Activated CD4-positive, alpha-beta T cell treated with anti-CD3 and anti-CD28 coated beads, Interleukin-2, amount 10 ng/mL, durations not matched to agents 24 days and 14 days (primary cell): ENCODE measurements at regions not wholly inside any gene's neighbourhood (a gene's known extent, or its start where the extent isn't known, plus 50 kb on each side); places are given as distances from the start of the nearest gene placed in this dataset.
"Not testable (repeated sequence)": the region's sequence is repeated elsewhere in the genome, so short reads cannot be mapped to it uniquely, and the experiment has no call there.

ENCODE experiments used
- DNase-seq: peaks from one replicate; pipeline ENCODE4 v3.0.0; 2022
- H3K27ac Mint-ChIP-seq: one replicate; pipeline ENCODE4 v1.8.0; 2022; ENCODE audit warnings: mild to moderate bottlenecking, mixed read lengths
- H3K27me3 Mint-ChIP-seq: one replicate; pipeline ENCODE4 v1.8.0; 2022; ENCODE audit warnings: mixed read lengths
- H3K36me3 Mint-ChIP-seq: one replicate; pipeline ENCODE4 v1.8.0; 2022; ENCODE audit warnings: low read depth, mild to moderate bottlenecking, mixed read lengths
- H3K4me1 Mint-ChIP-seq: one replicate; pipeline ENCODE4 v1.8.0; 2021; ENCODE audit warnings: mixed read lengths
- H3K4me3 Mint-ChIP-seq: one replicate; pipeline ENCODE4 v1.8.0; 2022; ENCODE audit warnings: mild to moderate bottlenecking, moderate library complexity, mixed read lengths
- H3K9me3 Mint-ChIP-seq: one replicate; pipeline ENCODE4 v1.8.0; 2021; ENCODE audit warnings: mixed read lengths
- intact Hi-C: fragments of 100-400 bp; cut with micrococcal nuclease; formaldehyde crosslinking; loops from one replicate; pipeline ENCODE4 v1.15.1; 2023

DNA sequence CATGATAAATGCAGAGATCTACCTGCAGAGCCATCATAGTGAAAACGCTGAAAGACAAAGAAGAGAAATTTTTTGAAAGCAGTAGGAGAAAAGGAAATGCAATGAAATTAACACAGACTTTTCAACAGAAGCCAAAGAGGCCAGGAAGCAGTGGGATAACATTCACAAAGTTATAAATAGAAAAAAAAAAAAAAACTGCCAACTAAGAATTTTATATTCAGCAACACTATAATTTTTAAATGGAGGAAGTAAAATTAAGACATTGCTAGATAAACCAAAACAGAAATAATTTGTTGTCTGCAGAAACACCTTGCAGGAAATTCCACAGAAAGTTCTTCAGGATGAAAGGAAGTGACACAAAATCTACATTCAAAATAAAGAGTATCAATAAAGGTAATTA is 591.5 kb upstream of the ID4 start:
- Mint-ChIP-seq H3K4me1 (no peaks in the 10 kb centered on the region), H3K27me3 (no peaks in the 10 kb centered on the region), H3K27ac (no peak overlapping the region), H3K9me3 (peaks cover 8% of the 10 kb centered on the region), H3K4me3 (no peak overlapping the region), H3K36me3 (no peaks in the 10 kb centered on the region)
- DNase-seq: no peak
- intact Hi-C loops: no loop called here

DNA sequence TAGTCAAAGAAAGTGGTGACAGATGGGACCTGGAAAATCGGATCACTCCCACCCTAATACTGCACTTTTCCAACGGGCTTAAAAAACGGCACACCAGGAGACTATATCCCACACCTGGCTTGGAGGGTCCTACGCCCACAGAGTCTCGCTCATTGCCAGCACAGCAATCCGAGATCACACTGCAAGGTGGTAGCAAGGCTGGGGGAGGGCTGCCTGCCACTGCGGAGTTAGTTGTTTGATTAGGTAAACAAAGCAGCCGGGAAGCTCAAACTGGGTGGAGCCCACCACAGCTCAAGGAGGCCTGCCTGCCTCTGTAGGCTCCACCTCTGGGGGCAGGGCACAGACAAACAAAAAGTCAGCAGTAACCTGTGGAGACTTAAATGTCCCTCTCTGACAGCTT is 590.0 kb upstream of the ID4 start:
- H3K9me3 Mint-ChIP-seq, H3K4me3 Mint-ChIP-seq, H3K36me3 Mint-ChIP-seq, DNase-seq, H3K27ac Mint-ChIP-seq, intact Hi-C loops, H3K4me1 Mint-ChIP-seq, H3K27me3 Mint-ChIP-seq: not testable (repeated sequence)

DNA sequence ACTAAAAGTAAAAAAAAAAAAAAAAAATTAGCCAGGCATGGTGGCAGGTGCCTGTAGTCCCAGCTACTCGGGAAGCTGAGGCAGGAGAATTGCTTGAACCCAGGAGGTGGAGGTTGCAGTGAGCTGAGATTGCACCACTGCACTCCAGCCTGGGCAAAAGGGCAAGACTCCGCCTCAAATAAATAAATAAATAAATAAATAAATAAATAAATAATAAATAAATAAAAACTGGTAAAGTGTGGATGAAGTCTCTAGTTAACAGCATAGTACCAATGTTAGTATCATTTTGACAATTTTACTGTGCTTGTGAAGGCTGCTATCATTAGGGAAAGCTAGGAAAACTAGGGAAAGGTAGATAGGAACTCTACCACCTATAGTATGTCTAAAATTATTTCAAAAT is 581.0 kb upstream of the ID4 start:
- H3K4me3 Mint-ChIP-seq, H3K27me3 Mint-ChIP-seq, DNase-seq, H3K27ac Mint-ChIP-seq, intact Hi-C loops, H3K9me3 Mint-ChIP-seq, H3K4me1 Mint-ChIP-seq, H3K36me3 Mint-ChIP-seq: not testable (repeated sequence)

DNA sequence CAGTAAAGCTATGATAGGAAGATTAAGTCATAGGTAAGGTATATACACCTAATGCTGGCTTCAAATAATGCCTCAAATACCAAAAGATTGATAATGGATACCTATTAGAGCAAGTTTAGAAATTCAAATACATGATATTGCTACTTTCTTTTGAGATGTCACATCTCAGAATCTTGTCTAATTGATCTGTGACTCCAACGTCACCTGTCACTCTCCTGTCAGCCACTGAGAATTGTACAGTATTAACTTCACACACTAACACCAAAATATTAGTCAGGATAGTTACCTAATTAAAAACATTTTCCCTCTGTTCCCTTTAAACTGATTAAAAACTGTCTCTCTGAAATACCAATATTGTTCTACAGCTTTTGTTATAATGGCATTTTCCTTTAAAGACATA is 575.5 kb upstream of the ID4 start:
- Mint-ChIP-seq H3K27me3 (no peaks in the 10 kb centered on the region), H3K27ac (no peak overlapping the region), H3K9me3 (peaks cover 3% of the 10 kb centered on the region), H3K4me1 (no peaks in the 10 kb centered on the region), H3K36me3 (no peaks in the 10 kb centered on the region), H3K4me3 (no peak overlapping the region)
- intact Hi-C loops: no loop called here
- DNase-seq: no peak

DNA sequence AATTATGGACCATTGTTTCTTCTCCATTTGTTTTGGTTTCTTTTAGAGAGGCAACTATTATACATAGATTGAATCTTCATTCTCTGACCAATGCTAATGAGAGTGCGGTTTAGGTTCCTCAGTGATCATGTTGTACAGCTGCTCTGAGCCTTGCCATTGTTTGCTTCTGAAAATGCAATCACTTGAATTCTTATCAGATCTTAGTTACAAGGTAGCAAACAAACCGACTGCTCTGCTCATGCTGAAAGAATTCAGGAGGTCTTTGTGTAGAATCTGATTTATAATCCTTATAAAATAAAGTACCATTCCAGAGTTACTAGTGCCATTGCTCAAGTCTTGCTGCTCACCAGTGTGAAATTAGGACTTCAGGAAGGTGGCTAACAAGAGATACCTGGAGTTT is 569.1 kb upstream of the ID4 start:
- H3K9me3 Mint-ChIP-seq: peaks cover 9% of the 10 kb centered on the region
- no peak overlapping the region for H3K27ac Mint-ChIP-seq
- no peaks in the 10 kb centered on the region for H3K27me3 Mint-ChIP-seq
- H3K36me3 Mint-ChIP-seq: no peaks in the 10 kb centered on the region
- intact Hi-C loops: no loop called here
- H3K4me1 Mint-ChIP-seq: no peaks in the 10 kb centered on the region
- DNase-seq: no peak
- no peak overlapping the region for H3K4me3 Mint-ChIP-seq

DNA sequence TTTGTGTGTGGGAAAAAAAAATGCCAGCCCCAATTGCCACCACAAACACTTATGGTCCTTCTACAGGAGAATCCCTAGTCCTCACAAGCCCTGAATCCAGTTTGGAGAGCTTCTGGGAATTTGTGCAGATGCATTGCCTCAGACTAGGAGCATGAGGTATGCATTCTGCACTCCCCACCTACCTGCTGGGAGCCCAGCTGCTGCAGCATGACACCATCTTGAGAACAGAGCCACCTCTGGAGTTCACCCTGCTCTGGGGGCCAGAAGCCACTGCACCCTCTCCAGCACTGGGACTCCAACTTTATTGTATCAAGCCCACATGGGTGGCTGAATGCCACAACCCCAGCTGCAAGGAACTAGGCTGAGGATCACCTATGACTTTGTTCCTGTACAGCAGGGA is 568.5 kb upstream of the ID4 start:
- Mint-ChIP-seq H3K4me1 (no peaks in the 10 kb centered on the region), H3K4me3 (no peak overlapping the region), H3K27ac (no peak overlapping the region), H3K27me3 (no peaks in the 10 kb centered on the region), H3K36me3 (no peaks in the 10 kb centered on the region), H3K9me3 (peaks cover 9% of the 10 kb centered on the region)
- intact Hi-C loops: no loop called here
- DNase-seq: no peak

DNA sequence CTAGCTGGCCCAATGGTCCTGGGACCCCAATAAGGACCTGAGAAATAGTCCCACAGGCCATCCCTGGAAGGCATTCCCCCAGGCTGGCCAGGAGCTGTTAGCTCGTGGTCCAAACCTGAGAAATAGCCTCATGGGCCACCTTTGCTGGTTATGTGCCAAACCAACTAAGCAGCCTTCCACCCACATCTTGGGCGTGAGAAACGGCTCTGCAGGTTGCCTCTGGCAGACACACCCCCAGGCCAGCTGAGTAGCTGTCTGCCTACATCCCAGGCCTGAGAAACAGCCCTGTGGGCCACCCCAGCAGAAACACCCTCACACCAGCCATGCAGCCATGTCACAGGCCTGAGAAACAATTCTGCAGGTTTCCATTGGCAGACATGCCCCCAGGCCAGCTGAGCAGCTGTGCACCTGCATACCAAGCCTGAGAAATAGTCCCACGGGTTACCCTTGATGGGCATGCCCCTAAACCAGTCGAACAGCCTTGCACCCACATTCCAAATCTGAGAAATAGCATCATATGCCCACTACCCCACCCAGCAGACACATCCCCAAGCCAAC is 567.8 kb upstream of the ID4 start:
- H3K9me3 Mint-ChIP-seq: peaks cover 9% of the 10 kb centered on the region
- no peaks in the 10 kb centered on the region for H3K27me3 Mint-ChIP-seq
- H3K27ac Mint-ChIP-seq: no peak overlapping the region
- no peaks in the 10 kb centered on the region for H3K36me3 Mint-ChIP-seq
- H3K4me3 Mint-ChIP-seq: no peak overlapping the region
- H3K4me1 Mint-ChIP-seq: no peaks in the 10 kb centered on the region
- intact Hi-C loops: no loop called here
- no peak for DNase-seq

DNA sequence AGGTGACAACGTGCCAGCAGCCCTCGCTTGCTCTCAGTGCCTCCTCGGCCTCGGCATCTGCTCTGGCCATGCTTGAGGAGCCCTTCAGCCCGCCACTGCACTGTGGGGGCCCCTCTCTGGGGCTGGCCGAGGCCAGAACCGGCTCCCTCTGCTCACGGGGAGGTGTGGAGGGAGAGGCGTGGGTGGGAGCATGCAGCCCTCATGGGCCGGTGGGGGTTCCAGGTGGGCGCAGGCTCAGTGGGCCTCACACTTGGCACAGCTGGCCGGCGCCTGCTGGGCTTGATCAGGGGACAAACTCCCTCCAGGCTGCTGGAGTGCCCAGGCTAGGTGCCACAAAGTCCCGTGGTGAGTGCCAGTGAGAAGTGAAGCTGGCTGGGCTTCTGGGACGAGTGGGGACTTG is 566.6 kb upstream of the ID4 start:
- H3K4me1 Mint-ChIP-seq: no peaks in the 10 kb centered on the region
- peaks cover 6% of the 10 kb centered on the region for H3K9me3 Mint-ChIP-seq
- no peaks in the 10 kb centered on the region for H3K36me3 Mint-ChIP-seq
- H3K27me3 Mint-ChIP-seq: no peaks in the 10 kb centered on the region
- DNase-seq: no peak
- intact Hi-C loops: no loop called here
- H3K27ac Mint-ChIP-seq: no peak overlapping the region
- H3K4me3 Mint-ChIP-seq: no peak overlapping the region

DNA sequence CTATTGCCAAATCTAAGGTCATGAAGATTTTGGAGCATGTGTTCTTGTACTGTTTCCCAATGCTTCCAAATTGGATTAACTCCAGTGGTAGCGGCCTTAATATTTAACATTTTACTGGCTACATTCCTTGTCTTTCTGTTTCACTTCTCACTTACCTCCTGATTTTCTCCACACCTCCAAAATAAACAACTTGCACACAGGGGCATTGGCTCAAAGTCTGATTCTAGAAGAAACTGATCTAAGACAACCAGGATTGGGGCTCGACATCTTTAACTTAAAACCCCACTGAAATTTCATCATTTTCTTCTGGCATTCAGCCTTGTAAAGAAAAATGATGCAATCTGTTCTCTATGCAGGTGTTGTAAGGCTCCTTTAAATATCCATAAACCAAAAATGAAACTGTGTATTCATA is 557.9 kb upstream of the ID4 start:
- H3K27ac Mint-ChIP-seq: no peak overlapping the region
- H3K27me3 Mint-ChIP-seq: no peaks in the 10 kb centered on the region
- intact Hi-C loops: no loop called here
- DNase-seq: no peak
- H3K4me3 Mint-ChIP-seq: no peak overlapping the region
- H3K9me3 Mint-ChIP-seq: no peaks in the 10 kb centered on the region
- H3K36me3 Mint-ChIP-seq: no peaks in the 10 kb centered on the region
- no peaks in the 10 kb centered on the region for H3K4me1 Mint-ChIP-seq

DNA sequence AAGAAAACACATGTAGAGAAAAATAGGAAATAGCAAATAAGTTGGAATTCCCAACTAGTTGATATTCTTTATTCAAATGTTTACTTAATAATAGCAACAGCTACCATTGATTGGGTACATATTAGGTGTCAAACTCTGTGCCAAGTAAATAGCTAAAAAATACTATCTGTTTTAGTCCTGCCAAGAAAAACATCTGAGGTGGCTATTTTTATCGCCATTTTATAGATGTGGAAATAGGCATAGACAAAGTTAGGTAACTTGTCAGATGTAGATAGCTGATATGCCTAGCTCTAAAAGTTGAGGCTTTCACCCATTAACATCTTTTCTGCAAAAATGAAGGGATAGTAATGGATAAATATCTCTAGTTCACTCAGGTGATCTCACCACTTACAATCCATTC is 549.2 kb upstream of the ID4 start:
- Mint-ChIP-seq H3K27me3 (no peaks in the 10 kb centered on the region), H3K4me1 (no peaks in the 10 kb centered on the region), H3K36me3 (no peaks in the 10 kb centered on the region), H3K9me3 (no peaks in the 10 kb centered on the region), H3K4me3 (no peak overlapping the region), H3K27ac (no peak overlapping the region)
- intact Hi-C loops: no loop called here
- DNase-seq: no peak

DNA sequence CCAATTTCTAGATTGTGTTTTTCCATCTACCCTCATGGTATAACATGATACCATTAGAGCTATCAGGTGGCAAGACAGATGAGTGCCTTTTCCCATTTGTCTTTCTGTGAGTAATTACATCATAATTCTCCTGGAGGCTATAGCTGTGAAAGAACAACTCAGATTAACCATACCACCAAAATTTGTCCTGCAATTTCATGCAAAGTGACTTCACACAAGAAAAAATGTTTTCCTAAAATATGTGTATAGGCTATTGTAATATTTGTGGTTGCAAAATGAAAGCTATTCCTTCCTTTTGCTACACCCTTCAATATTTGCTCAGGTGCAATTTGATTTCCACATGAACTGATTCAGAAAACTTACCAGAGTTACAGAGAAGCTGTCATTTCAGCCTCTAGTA is 547.7 kb upstream of the ID4 start:
- Mint-ChIP-seq H3K4me1 (no peaks in the 10 kb centered on the region), H3K4me3 (no peak overlapping the region), H3K9me3 (no peaks in the 10 kb centered on the region), H3K36me3 (no peaks in the 10 kb centered on the region), H3K27ac (no peak overlapping the region), H3K27me3 (no peaks in the 10 kb centered on the region)
- DNase-seq: no peak
- intact Hi-C loops: no loop called here

DNA sequence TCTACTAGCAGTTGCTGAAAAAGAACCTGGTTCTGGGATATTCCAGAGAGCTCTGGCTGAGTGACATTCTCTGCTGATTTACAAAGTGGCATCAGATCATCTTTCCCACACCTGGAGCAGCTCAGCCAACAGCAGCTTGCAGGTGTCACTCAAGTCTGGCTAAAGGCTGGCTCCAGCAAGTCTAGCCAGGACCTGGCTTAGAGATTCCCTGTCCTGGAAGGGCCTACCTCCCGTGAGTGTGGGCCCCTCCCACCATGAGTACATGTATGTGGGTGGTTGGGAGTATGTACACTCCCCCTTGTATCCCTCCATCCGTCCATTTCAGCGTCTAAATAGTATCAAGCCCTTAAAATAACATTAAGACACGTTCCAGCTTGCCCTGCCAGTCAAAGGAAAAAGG is 539.3 kb upstream of the ID4 start:
- Mint-ChIP-seq H3K4me1 (no peaks in the 10 kb centered on the region), H3K36me3 (no peaks in the 10 kb centered on the region), H3K9me3 (no peaks in the 10 kb centered on the region), H3K27me3 (no peaks in the 10 kb centered on the region), H3K4me3 (no peak overlapping the region), H3K27ac (no peak overlapping the region)
- no peak for DNase-seq
- intact Hi-C loops: no loop called here

DNA sequence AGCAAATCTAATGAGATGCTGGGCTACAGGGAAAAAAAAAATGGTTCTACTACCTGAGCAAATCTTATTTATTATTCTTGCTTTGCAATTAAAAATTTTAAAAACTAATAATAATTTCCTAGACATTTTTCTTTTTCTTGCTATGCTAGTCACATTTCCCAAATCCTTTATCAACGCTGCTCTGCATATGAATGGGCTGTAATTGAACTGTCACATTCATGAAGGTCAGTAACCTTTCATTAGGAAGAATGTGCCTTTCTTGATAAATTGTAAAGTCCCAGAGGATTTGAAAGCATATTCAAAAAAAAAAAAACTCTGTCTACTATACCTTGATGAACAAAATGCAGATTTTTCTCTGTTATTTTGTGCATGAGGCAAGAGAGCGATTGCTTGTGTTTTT is 538.7 kb upstream of the ID4 start:
- Mint-ChIP-seq H3K27me3 (no peaks in the 10 kb centered on the region), H3K27ac (no peak overlapping the region), H3K9me3 (no peaks in the 10 kb centered on the region), H3K4me1 (no peaks in the 10 kb centered on the region), H3K4me3 (no peak overlapping the region), H3K36me3 (no peaks in the 10 kb centered on the region)
- no peak for DNase-seq
- intact Hi-C loops: no loop called here

DNA sequence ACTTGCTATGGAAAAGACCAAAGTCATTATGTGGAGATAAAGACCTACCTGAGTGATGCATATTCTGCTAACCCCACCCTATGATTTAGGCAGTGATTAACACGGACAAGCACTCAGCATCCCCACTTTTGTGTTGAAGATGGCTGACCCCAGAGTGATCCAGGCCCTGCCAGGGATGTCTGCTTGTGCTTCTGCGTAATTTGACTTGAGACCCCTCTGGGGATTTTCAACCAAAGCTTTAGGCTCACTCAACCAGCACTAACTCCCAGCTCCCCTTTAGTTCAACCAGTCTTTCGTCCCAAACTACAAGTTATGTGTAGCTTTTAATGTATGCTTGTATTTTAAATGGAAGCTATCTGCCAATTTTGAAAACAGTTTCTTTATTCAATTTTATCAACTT is 538.0 kb upstream of the ID4 start:
- H3K27ac Mint-ChIP-seq: no peak overlapping the region

DNA sequence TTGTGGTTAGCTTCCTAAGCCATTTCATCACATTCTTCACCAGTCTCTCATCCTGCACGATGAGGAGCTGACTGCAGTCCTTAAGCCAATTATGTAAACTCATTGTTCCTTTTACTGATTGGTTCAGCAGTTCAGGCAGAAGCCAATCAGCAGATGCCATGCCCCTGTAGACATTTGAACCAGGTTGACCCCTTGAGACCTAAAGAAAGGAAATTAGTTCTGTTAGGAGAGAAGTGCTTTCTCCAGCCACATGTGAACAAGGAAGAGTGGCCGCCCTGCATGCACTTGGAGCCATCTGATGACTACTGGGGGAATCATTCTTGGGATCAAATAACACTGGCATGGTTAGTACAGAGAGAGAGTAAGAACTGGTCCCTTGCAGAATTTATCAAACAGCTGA is 535.2 kb upstream of the ID4 start:
- no peaks in the 10 kb centered on the region for H3K36me3 Mint-ChIP-seq
- intact Hi-C loops: no loop called here
- no peaks in the 10 kb centered on the region for H3K27me3 Mint-ChIP-seq
- H3K27ac Mint-ChIP-seq: no peak overlapping the region
- no peaks in the 10 kb centered on the region for H3K4me1 Mint-ChIP-seq
- no peak overlapping the region for H3K4me3 Mint-ChIP-seq
- H3K9me3 Mint-ChIP-seq: no peaks in the 10 kb centered on the region
- no peak for DNase-seq

More for the DNA sequence above, 538.0 kb upstream of the ID4 start:
- Mint-ChIP-seq H3K4me1 (no peaks in the 10 kb centered on the region), H3K4me3 (no peak overlapping the region), H3K9me3 (no peaks in the 10 kb centered on the region), H3K36me3 (no peaks in the 10 kb centered on the region), H3K27me3 (no peaks in the 10 kb centered on the region)
- intact Hi-C loops: no loop called here
- no peak for DNase-seq
